Lower leg skin (tissue), 4 donors: ENCODE measurements at regions not wholly inside any gene's neighbourhood (a gene's known extent, or its start where the extent isn't known, plus 50 kb on each side); places are given as distances from the start of the nearest gene placed in this dataset.

Experiments used
- DNase-seq, 2 donors: peaks; one replicate each; pipeline ENCODE4 v3.0.0-alpha.2; 2019; ENCODE audit warnings: low spot score in 2 of 2
- H3K4me3 ChIP-seq: fragments of 200-600 bp; sonication (generic); 2 replicates; pipeline ENCODE4 v1.5.1; 2017; ENCODE audit warnings: mild to moderate bottlenecking, low read depth; ENCODE audit not compliant: poor library complexity, severe bottlenecking
- CTCF ChIP-seq, 3 donors: fragments of 450-650 bp; IDR thresholded peaks; one replicate each; pipeline ENCODE4 v1.5.1; 2016; ENCODE audit warnings: antibody characterized with exemption in 3 of 3, mild to moderate bottlenecking in 3 of 3, moderate library complexity in 2 of 3
- POLR2A ChIP-seq, 2 donors: fragments of 450-650 bp; IDR thresholded peaks; one replicate each; pipeline ENCODE4 v1.6.1; 2016 to 2017; ENCODE audit warnings: antibody characterized with exemption in 2 of 2, mild to moderate bottlenecking in 1 of 2, moderate library complexity in 1 of 2
- WGBS, 2 donors: methylation state at CpG; one replicate each; pipeline ENCODE4 v1.1.5; 2018; 5-methylcytosine and 5-hydroxymethylcytosine counted together
- intact Hi-C: fragments of 100-400 bp; cut with DNase I; formaldehyde crosslinking; loops from one replicate; pipeline ENCODE4 v1.15.0; 2023; ENCODE audit warnings: low total_unique reads

GRCh38 chr9:17083258-17083657 lies 51.6 kb upstream of the CNTLN start:
- DNase-seq, result no peak
- H3K4me3 ChIP-seq, result no peak overlapping the region
- intact Hi-C loops, result no loop called here
- TF ChIP-seq CTCF (IDR thresholded peaks at IDR 0.05) (no peak), POLR2A (IDR thresholded peaks at IDR 0.05) (no peak)
- WGBS, 2 donors, result 76 to 86% methylated on average over 7 of the region's 7 CpGs

GRCh38 chr9:17082343-17083064 lies 52.3 kb upstream of the CNTLN start:
- TF ChIP-seq CTCF (IDR thresholded peaks at IDR 0.05), result no peak
- TF ChIP-seq POLR2A (IDR thresholded peaks at IDR 0.05), result no peak
- intact Hi-C loops, result no loop called here
- no peak for DNase-seq
- 35 to 44% methylated on average over 5 of the region's 5 CpGs for WGBS, 2 donors
- no peak overlapping the region for H3K4me3 ChIP-seq

- intact Hi-C loops, result no loop called here
- DNase-seq, result no peak
- WGBS, 2 donors, result 91 to 97% methylated on average over 2 of the region's 2 CpGs
- no peak for TF ChIP-seq CTCF (IDR thresholded peaks at IDR 0.05)
- H3K4me3 ChIP-seq, result no peak overlapping the region
Measured at GRCh38 chr9:17081814-17082213, 53.0 kb upstream of the CNTLN start.

GRCh38 chr9:17081351-17081750 lies 53.5 kb upstream of the CNTLN start:
- DNase-seq, result no peak
- TF ChIP-seq POLR2A (IDR thresholded peaks at IDR 0.05) (no peak), CTCF (IDR thresholded peaks at IDR 0.05) (no peak)
- no peak overlapping the region for H3K4me3 ChIP-seq
- intact Hi-C loops, result no loop called here
- 85 to 92% methylated on average over 8 of the region's 8 CpGs for WGBS, 2 donors

- intact Hi-C loops, result no loop called here
- H3K4me3 ChIP-seq, result no peak overlapping the region
- DNase-seq, result no peak
- TF ChIP-seq CTCF (IDR thresholded peaks at IDR 0.05), result no peak
- no peak for TF ChIP-seq POLR2A (IDR thresholded peaks at IDR 0.05)
- WGBS, 2 donors, result 84 to 89% methylated on average over 3 of the region's 3 CpGs
Measured at GRCh38 chr9:17075758-17076485, 58.9 kb upstream of the CNTLN start.
